ENCODE measurements at regions not wholly inside any gene's neighbourhood (a gene's known extent, or its start where the extent isn't known, plus 50 kb on each side); places are given as distances from the start of the nearest gene placed in this dataset.

DNA sequence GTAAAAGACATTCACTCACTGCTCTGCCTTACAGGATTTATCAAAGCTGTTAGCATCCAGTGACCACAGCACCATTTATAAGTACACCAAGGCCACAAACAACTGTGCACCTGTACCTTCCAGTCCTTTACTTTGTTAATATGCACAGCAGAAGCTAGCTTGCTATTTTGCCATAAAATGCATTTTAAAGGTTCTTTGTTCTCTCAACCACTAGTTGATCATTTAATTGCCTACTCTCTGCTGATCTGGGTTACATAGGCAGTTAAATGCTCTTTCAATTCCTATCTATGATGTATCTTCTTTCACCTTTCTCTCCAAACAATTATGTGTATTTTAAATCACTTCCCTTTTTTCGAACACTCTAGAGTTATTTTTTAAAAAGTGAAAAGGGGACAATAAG, 126.4 kb downstream of the SIPA1L2 start:
- BruUV-seq (replicated peaks) = no TSS peak
- H2AFZ ChIP-seq (replicated peaks; ENCODE audit: low read length, poor library complexity) = no peak overlapping the region

More for the DNA sequence above, 126.4 kb downstream of the SIPA1L2 start:
- Histone ChIP-seq H4K20me1 (ENCODE audit: insufficient read depth, low read length) (no peaks in the 10 kb centered on the region), H2AK5ac (ENCODE audit: low read depth, low read length) (no peak overlapping the region), H3K56ac (ENCODE audit: extremely low read depth, insufficient read depth, low read length) (no peak overlapping the region), H3K18ac (ENCODE audit: low read depth, low read length) (no peak overlapping the region), H3K14ac (replicated peaks; ENCODE audit: low read depth, low read length) (no peak overlapping the region), H3K4me3 (ENCODE audit: insufficient read depth, low read depth, low read length) (no peak overlapping the region), H2AK9ac (replicated peaks; ENCODE audit: low read depth, low read length, poor library complexity) (no peak overlapping the region), H3K9ac (ENCODE audit: low read depth, low read length) (no peak overlapping the region), H3K9me3 (ENCODE audit: control insufficient read depth, insufficient read depth, low read length) (no peaks in the 10 kb centered on the region), H2BK20ac (ENCODE audit: low read depth, low read length) (no peak overlapping the region), H4K8ac (ENCODE audit: low read depth in 2 of 2, low read length in 2 of 2) (no peak overlapping the region), H3K9me1 (ENCODE audit: insufficient read depth, low read length) (peaks cover 6% of the 10 kb centered on the region), H2BK15ac (ENCODE audit: low read depth, low read length) (no peak overlapping the region), H3K27me3 (ENCODE audit: control insufficient read depth, insufficient read depth, low read length) (no peaks in the 10 kb centered on the region), H4K91ac (ENCODE audit: insufficient read depth, low read depth, low read length) (no peak overlapping the region), H4K5ac (ENCODE audit: low read depth, low read length) (no peak overlapping the region), H2BK120ac (ENCODE audit: low read depth, low read length) (no peak overlapping the region), H3K4me1 (ENCODE audit: control insufficient read depth, insufficient read depth, low read length) (no peaks in the 10 kb centered on the region), H3K79me1 (ENCODE audit: low read depth in 1 of 2, low read length in 2 of 2) (peaks cover 5 to 17% of the 10 kb centered on the region in 2 experiments; a peak in 3 of 4 replicates), H3K23ac (ENCODE audit: low read depth, low read length) (no peak overlapping the region), H3K36me3 (ENCODE audit: control insufficient read depth, insufficient read depth, low read length) (no peaks in the 10 kb centered on the region), H3K4me2 (ENCODE audit: low read depth, low read length) (no peak overlapping the region), H2BK5ac (ENCODE audit: low read depth, low read length, poor library complexity, severe bottlenecking) (no peak overlapping the region), H3K27ac (ENCODE audit: insufficient read depth, low read length) (no peak overlapping the region), H3K4ac (ENCODE audit: low read depth, low read length) (no peak overlapping the region)
- DNase-seq (no peak), ATAC-seq (ENCODE audit: low read depth) (no peak)
- dilution Hi-C loops (cut with HindIII; ENCODE audit: low sequenced_read_pairs, unreplicated experiment) (no loop called here), intact Hi-C loops (cut with micrococcal nuclease) (no loop called here), in situ Hi-C loops (cut with MboI; ENCODE audit: low sequenced_read_pairs) (no loop called here)
- ChIA-PET POLR2A (ENCODE audit: unreplicated experiment) (no interaction called here), CTCF (no interaction called here)
- TF ChIP-seq MAZ (IDR thresholded peaks at IDR 0.05; ENCODE audit: borderline replicate concordance, low read depth, low read length) = no peak
- TF ChIP-seq NFE2L2 (IDR thresholded peaks at IDR 0.05; ENCODE audit: low read depth, low read length) = no peak
- TF ChIP-seq, protein P1, sequence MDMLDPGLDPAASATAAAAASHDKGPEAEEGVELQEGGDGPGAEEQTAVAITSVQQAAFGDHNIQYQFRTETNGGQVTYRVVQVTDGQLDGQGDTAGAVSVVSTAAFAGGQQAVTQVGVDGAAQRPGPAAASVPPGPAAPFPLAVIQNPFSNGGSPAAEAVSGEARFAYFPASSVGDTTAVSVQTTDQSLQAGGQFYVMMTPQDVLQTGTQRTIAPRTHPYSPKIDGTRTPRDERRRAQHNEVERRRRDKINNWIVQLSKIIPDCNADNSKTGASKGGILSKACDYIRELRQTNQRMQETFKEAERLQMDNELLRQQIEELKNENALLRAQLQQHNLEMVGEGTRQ (IDR thresholded peaks at IDR 0.05; ENCODE audit: low read depth, low read length) = no peak
- no peak for TF ChIP-seq FOS (IDR thresholded peaks at IDR 0.05; ENCODE audit: low read depth, low read length)
- TF ChIP-seq CEBPB (IDR thresholded peaks at IDR 0.05; ENCODE audit: low read depth, low read length) = no peak
- no CpG with 5 or more reads among the region's 1 CpG for WGBS, 2 experiments (ENCODE audit: extremely low coverage in 2 of 2, insufficient read length in 1 of 2)

Data from IMR-90 (cell line).